ENCODE measurements at regions not wholly inside any gene's neighbourhood (a gene's known extent, or its start where the extent isn't known, plus 50 kb on each side); places are given as distances from the start of the nearest gene placed in this dataset.

- Histone ChIP-seq H3K27ac (ENCODE audit: low read depth, low read length) (no peak overlapping the region), H2BK20ac (ENCODE audit: low read length) (no peak overlapping the region), H3K14ac (ENCODE audit: insufficient read length) (no peak overlapping the region), H4K8ac (ENCODE audit: extremely low read depth, insufficient read depth, low read length) (no peak overlapping the region), H4K20me1 (replicated peaks in 1 of 2; ENCODE audit: control insufficient read depth in 1 of 2, insufficient read depth in 2 of 2, low read length in 2 of 2) (peaks cover 0 to 6% of the 10 kb centered on the region in 2 experiments), H2BK5ac (ENCODE audit: low read depth, low read length) (no peak overlapping the region), H4K91ac (replicated peaks; ENCODE audit: insufficient read length, low read length) (no peak overlapping the region), H3K4me1 (replicated peaks in 1 of 4; ENCODE audit: control insufficient read depth in 3 of 4, insufficient read depth in 4 of 4, low read length in 3 of 4) (peaks cover 10 to 20% (median 17%) of the 10 kb centered on the region in 4 experiments), H3K23me2 (ENCODE audit: low read depth, low read length) (no peaks in the 10 kb centered on the region; the same call in 1 of the 2 replicates), H3K4me3 (ENCODE audit: extremely low read depth in 1 of 4, insufficient read depth in 2 of 4, low read depth in 3 of 4, low read length in 4 of 4) (no peak overlapping the region), H2AFZ (ENCODE audit: low read length) (no peak overlapping the region), H3K79me1 (ENCODE audit: low read depth, low read length) (peaks cover 3% of the 10 kb centered on the region; the same call in 1 of the 2 replicates), H3K79me2 (ENCODE audit: control insufficient read depth in 1 of 2, insufficient read depth in 2 of 2, low read length in 2 of 2) (no peaks in the 10 kb centered on the region), H3K4ac (replicated peaks; ENCODE audit: insufficient read length, low read depth, low read length) (no peak overlapping the region), H2BK15ac (ENCODE audit: low read length) (no peak overlapping the region), H3K56ac (replicated peaks; ENCODE audit: insufficient read length, low read depth, low read length) (no peak overlapping the region), H3K27me3 (replicated peaks in 1 of 4; ENCODE audit: control insufficient read depth in 3 of 4, extremely low read depth in 1 of 4, insufficient read depth in 3 of 4, low read length in 3 of 4) (no peaks in the 10 kb centered on the region), H3K9me3 (ENCODE audit: insufficient read depth in 2 of 2, low read depth in 1 of 2, low read length in 1 of 2) (no peaks in the 10 kb centered on the region), H3K4me2 (ENCODE audit: insufficient read depth in 1 of 2, low read depth in 2 of 2, low read length in 2 of 2) (no peak overlapping the region), H4K5ac (ENCODE audit: insufficient read length, low read depth, low read length) (no peak overlapping the region), H2BK120ac (replicated peaks; ENCODE audit: low read depth, low read length) (no peak overlapping the region), H3K23ac (ENCODE audit: insufficient read length) (no peak overlapping the region), H3K36me3 (ENCODE audit: control insufficient read depth in 2 of 4, insufficient read depth in 4 of 4, low read length in 3 of 4) (no peaks in the 10 kb centered on the region), H3K9ac (replicated peaks in 1 of 4; ENCODE audit: extremely low read depth in 1 of 4, low read depth in 3 of 4, low read length in 3 of 4) (no peak overlapping the region), H2BK12ac (ENCODE audit: low read depth, low read length) (no peak overlapping the region), H2AK5ac (ENCODE audit: low read depth, low read length) (no peak overlapping the region), H3K18ac (ENCODE audit: extremely low read depth, low read length) (no peak overlapping the region)
- ChIA-PET CTCF (ENCODE audit: partially characterized antibody) (interaction anchor here (1.0 to 1.9 kb wide), 4 partner anchors 22 to 253 kb away, joined by 3 to 7 read pairs (median 4); no protein-coding TSS in a partner anchor), POLR2A (ENCODE audit: partially characterized antibody) (interaction anchor here (1.0 to 3.2 kb wide), 3 partner anchors 9 to 14 kb away, joined by 3 to 15 read pairs (median 4); no protein-coding TSS in a partner anchor)
- TF ChIP-seq, protein P1, sequence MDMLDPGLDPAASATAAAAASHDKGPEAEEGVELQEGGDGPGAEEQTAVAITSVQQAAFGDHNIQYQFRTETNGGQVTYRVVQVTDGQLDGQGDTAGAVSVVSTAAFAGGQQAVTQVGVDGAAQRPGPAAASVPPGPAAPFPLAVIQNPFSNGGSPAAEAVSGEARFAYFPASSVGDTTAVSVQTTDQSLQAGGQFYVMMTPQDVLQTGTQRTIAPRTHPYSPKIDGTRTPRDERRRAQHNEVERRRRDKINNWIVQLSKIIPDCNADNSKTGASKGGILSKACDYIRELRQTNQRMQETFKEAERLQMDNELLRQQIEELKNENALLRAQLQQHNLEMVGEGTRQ (IDR thresholded peaks at IDR 0.05; ENCODE audit: low read length), result no peak
- TF ChIP-seq KDM4A (IDR thresholded peaks at IDR 0.05; ENCODE audit: low read depth, low read length, severe bottlenecking) (no peak), POLR2AphosphoS5 (IDR thresholded peaks at IDR 0.05; ENCODE audit: low read depth, low read length) (no peak), NANOG (IDR thresholded peaks at IDR 0.05; ENCODE audit: insufficient read depth, low read depth, low read length, poor library complexity, severe bottlenecking) (no peak), ZNF274 (IDR thresholded peaks at IDR 0.05; ENCODE audit: borderline replicate concordance, extremely low read depth, low read length) (no peak), JUND (IDR thresholded peaks at IDR 0.05; ENCODE audit: low read length) (no peak), POLR2A (IDR thresholded peaks at IDR 0.05; ENCODE audit: control extremely low read depth in 1 of 2, low read depth in 2 of 2, low read length in 2 of 2) (no peak), RBBP5 (IDR thresholded peaks at IDR 0.05; ENCODE audit: borderline replicate concordance, low read depth, low read length) (no peak), POU5F1 (IDR thresholded peaks at IDR 0.05; ENCODE audit: low read depth, low read length) (no peak), ATF2 (IDR thresholded peaks at IDR 0.05; ENCODE audit: low read length) (no peak), CREB1 (IDR thresholded peaks at IDR 0.05) (no peak), CEBPB (IDR thresholded peaks at IDR 0.05; ENCODE audit: low read depth, low read length) (no peak)
- FAIRE-seq (no peak), DNase-seq (ENCODE audit: low read depth in 1 of 2, low spot score in 2 of 2) (no peak)
- 92% methylated on average over 5 of the region's 5 CpGs; no CpG with 5 or more reads in 1 of the 2 experiments for WGBS, 2 experiments (ENCODE audit: extremely low coverage in 1 of 2, insufficient coverage in 1 of 2, insufficient read length in 1 of 2, insufficient replicate concordance in 2 of 2, low coverage in 1 of 2, low lambda C conversion rate in 2 of 2, missing lambda C conversion rate in 1 of 2)
These were observed 143.1 kb upstream of the PELI1 start for GRCh38 chr2:64287202-64287740.

All from H1 (cell line).